ENCODE measurements at regions not wholly inside any gene's neighbourhood (a gene's known extent, or its start where the extent isn't known, plus 50 kb on each side); places are given as distances from the start of the nearest gene placed in this dataset.
"Not testable (repeated sequence)": the region's sequence is repeated elsewhere in the genome, so short reads cannot be mapped to it uniquely, and the experiment has no call there.

- DNase-seq, result no peak
These were observed 112.3 kb downstream of the MIAT start for GRCh38 chr22:26769663-26770062.

- no peak for DNase-seq
These were observed 113.2 kb downstream of the MIAT start for GRCh38 chr22:26770624-26771023.

- DNase-seq, result not testable (repeated sequence)
These were observed 115.7 kb downstream of the MIAT start for GRCh38 chr22:26773054-26773453.

GRCh38 chr22:26775394-26775793 is 118.0 kb downstream of the MIAT start:
- no peak for DNase-seq

GRCh38 chr22:26777156-26777801 is 119.9 kb downstream of the MIAT start:
- no peak for DNase-seq

GRCh38 chr22:26778372-26778771 is 121.0 kb downstream of the MIAT start:
- no peak for DNase-seq

GRCh38 chr22:26779108-26779507 is 121.7 kb downstream of the MIAT start:
- no peak for DNase-seq

- no peak for DNase-seq
These were observed 122.5 kb downstream of the MIAT start for GRCh38 chr22:26779929-26780328.

- DNase-seq, result no peak
These were observed 123.1 kb downstream of the MIAT start for GRCh38 chr22:26780521-26780920.

- DNase-seq, result no peak
These were observed 123.7 kb downstream of the MIAT start for GRCh38 chr22:26781062-26781461.

GRCh38 chr22:26781596-26781995 is 124.2 kb downstream of the MIAT start:
- DNase-seq, result no peak

- no peak for DNase-seq
These were observed 126.5 kb downstream of the MIAT start for GRCh38 chr22:26783885-26784284.

GRCh38 chr22:26784772-26785171 is 127.4 kb downstream of the MIAT start:
- DNase-seq, result no peak

GRCh38 chr22:26785932-26786331 is 128.5 kb downstream of the MIAT start:
- no peak for DNase-seq

- DNase-seq, result no peak
These were observed 129.0 kb downstream of the MIAT start for GRCh38 chr22:26786398-26786797.

GRCh38 chr22:26789951-26790350 is 132.6 kb downstream of the MIAT start:
- no peak for DNase-seq

GRCh38 chr22:26792522-26792921 is 135.1 kb downstream of the MIAT start:
- no peak for DNase-seq

GRCh38 chr22:26796785-26797184 is 139.4 kb downstream of the MIAT start:
- no peak for DNase-seq

GRCh38 chr22:26797910-26798309 is 140.5 kb downstream of the MIAT start:
- DNase-seq, result no peak

GRCh38 chr22:26798462-26799065 is 141.2 kb downstream of the MIAT start:
- DNase-seq, result no peak

GRCh38 chr22:26800858-26801257 is 143.5 kb downstream of the MIAT start:
- DNase-seq, result no peak

- DNase-seq, result no peak
These were observed 144.1 kb downstream of the MIAT start for GRCh38 chr22:26801449-26801848.

GRCh38 chr22:26804315-26804714 is 146.9 kb downstream of the MIAT start:
- DNase-seq, result no peak

- DNase-seq, result no peak
These were observed 147.6 kb downstream of the MIAT start for GRCh38 chr22:26804911-26805539.

All from stimulated activated naive CD4-positive, alpha-beta T cell treated with Interleukin-2 at 50 U/mL for 16 hours (primary cell).